HEK293 (cell line): ENCODE measurements at regions not wholly inside any gene's neighbourhood (a gene's known extent, or its start where the extent isn't known, plus 50 kb on each side); places are given as distances from the start of the nearest gene placed in this dataset.

ENCODE experiments used
- ATF2 ChIP-seq: fragments of 450-650 bp; formaldehyde crosslinking; IDR thresholded peaks from 2 replicates; pipeline ENCODE4 v1.5.1; 2016; ENCODE audit warnings: missing biosample characterization, missing genetic modification characterization, low read depth
- BCL11A ChIP-seq: fragments of 450-650 bp; formaldehyde crosslinking; IDR thresholded peaks from 2 replicates; pipeline ENCODE4 v1.5.1; 2016; ENCODE audit warnings: low read depth, missing biosample characterization, missing genetic modification characterization
- CTCF ChIP-seq: fragments of 450-650 bp; formaldehyde crosslinking; IDR thresholded peaks from 2 replicates; pipeline ENCODE4 v1.5.1; 2016; ENCODE audit warnings: missing biosample characterization, missing genetic modification characterization
- GLIS1 ChIP-seq: fragments of 450-650 bp; formaldehyde crosslinking; IDR thresholded peaks from 2 replicates; pipeline ENCODE4 v1.5.1; 2016; ENCODE audit warnings: missing biosample characterization, missing genetic modification characterization
- REST ChIP-seq: fragments of 450-650 bp; formaldehyde crosslinking; IDR thresholded peaks from 2 replicates; pipeline ENCODE4 v1.5.1; 2016; ENCODE audit warnings: missing biosample characterization, missing genetic modification characterization
- SCRT1 ChIP-seq: fragments of 450-650 bp; formaldehyde crosslinking; IDR thresholded peaks from 2 replicates; pipeline ENCODE4 v1.5.1; 2016; ENCODE audit warnings: missing biosample characterization, missing genetic modification characterization, borderline replicate concordance
- SP2 ChIP-seq: fragments of 450-650 bp; formaldehyde crosslinking; IDR thresholded peaks from 2 replicates; pipeline ENCODE4 v1.5.1; 2016; ENCODE audit warnings: missing biosample characterization, missing genetic modification characterization
- TCF7L2 ChIP-seq: IDR thresholded peaks from 2 replicates; pipeline ENCODE4 v1.6.1; 2011; ENCODE audit warnings: low read depth, mild to moderate bottlenecking, inconsistent platforms, low read length, moderate library complexity, borderline replicate concordance
- ZBTB49 ChIP-seq: fragments of 450-650 bp; formaldehyde crosslinking; IDR thresholded peaks from 2 replicates; pipeline ENCODE4 v1.5.1; 2016; ENCODE audit warnings: missing biosample characterization, missing genetic modification characterization, low read depth
- ZBTB8A ChIP-seq: fragments of 450-650 bp; formaldehyde crosslinking; IDR thresholded peaks from 2 replicates; pipeline ENCODE4 v1.5.1; 2016; ENCODE audit warnings: missing biosample characterization, missing genetic modification characterization
- ZNF174 ChIP-seq: fragments of 450-650 bp; formaldehyde crosslinking; IDR thresholded peaks from 2 replicates; pipeline ENCODE4 v1.5.0; 2017; ENCODE audit warnings: missing biosample characterization, mild to moderate bottlenecking, missing genetic modification characterization
- ZNF223 ChIP-seq: fragments of 450-650 bp; formaldehyde crosslinking; IDR thresholded peaks from 2 replicates; pipeline ENCODE4 v1.5.1; 2016; ENCODE audit warnings: missing biosample characterization, missing genetic modification characterization
- ZNF274 ChIP-seq, 2 experiments: fragments of 200-500 bp in 1 of 2; fragments of 450-650 bp in 1 of 2; sonication (Bioruptor generic) in 1 of 2; formaldehyde crosslinking in 1 of 2; IDR thresholded peaks; 2 replicates each; pipeline versions ENCODE4 v1.5.1 to v1.6.1; 2014 to 2016; ENCODE audit warnings: borderline replicate concordance in 1 of 2, inconsistent platforms in 1 of 2, low read length in 1 of 2, missing biosample characterization in 1 of 2, missing genetic modification characterization in 1 of 2
- ZNF549 ChIP-seq: fragments of 450-650 bp; IDR thresholded peaks from 2 replicates; pipeline ENCODE4 v1.5.1; 2018; ENCODE audit warnings: missing biosample characterization, missing genetic modification characterization, mild to moderate bottlenecking, inconsistent platforms, moderate library complexity

GRCh38 chr12:33223956-33224355, 215.7 kb downstream of the SYT10 start:
- no peak for TF ChIP-seq CTCF
- TF ChIP-seq SCRT1 (tag by site-specific recombination), result no peak
- TF ChIP-seq ZBTB49 (tag by site-specific recombination), result no peak
- TF ChIP-seq ZNF549, result no peak
- TF ChIP-seq GLIS1 (tag by site-specific recombination), result no peak
- no peak for TF ChIP-seq ZNF274 (IDR thresholded peaks at IDR 0.05; ENCODE audit: low read length)
- no peak for TF ChIP-seq ZNF274 (tag by site-specific recombination; IDR thresholded peaks at IDR 0.05; ENCODE audit: borderline replicate concordance)
- no peak for TF ChIP-seq TCF7L2
- no peak for TF ChIP-seq REST (tag by site-specific recombination)
- TF ChIP-seq BCL11A (tag by site-specific recombination), result no peak
- TF ChIP-seq ATF2 (tag by site-specific recombination), result no peak
- TF ChIP-seq ZBTB8A (tag by site-specific recombination), result no peak
- no peak for TF ChIP-seq ZNF223 (tag by site-specific recombination)
- no peak for TF ChIP-seq ZNF174 (tag by site-specific recombination)
- TF ChIP-seq SP2, result no peak
